Endometrial microvascular endothelial cells (primary cell): ENCODE measurements at regions not wholly inside any gene's neighbourhood (a gene's known extent, or its start where the extent isn't known, plus 50 kb on each side); places are given as distances from the start of the nearest gene placed in this dataset.
"Not testable (repeated sequence)": the region's sequence is repeated elsewhere in the genome, so short reads cannot be mapped to it uniquely, and the experiment has no call there.

Source experiments
- in situ Hi-C: cut with HindIII; loops from 2 replicates; pipeline ENCODE4 v1.10.0; 2017; ENCODE audit warnings: low sequenced_read_pairs, low pct_unique_long_range_greater_than_20kb; ENCODE audit errors: inconsistent ontology term

- in situ Hi-C loops, result no loop called here
These were observed 197.5 kb downstream of the NPR3 start for GRCh38 chr5:32908641-32909040.

DNA sequence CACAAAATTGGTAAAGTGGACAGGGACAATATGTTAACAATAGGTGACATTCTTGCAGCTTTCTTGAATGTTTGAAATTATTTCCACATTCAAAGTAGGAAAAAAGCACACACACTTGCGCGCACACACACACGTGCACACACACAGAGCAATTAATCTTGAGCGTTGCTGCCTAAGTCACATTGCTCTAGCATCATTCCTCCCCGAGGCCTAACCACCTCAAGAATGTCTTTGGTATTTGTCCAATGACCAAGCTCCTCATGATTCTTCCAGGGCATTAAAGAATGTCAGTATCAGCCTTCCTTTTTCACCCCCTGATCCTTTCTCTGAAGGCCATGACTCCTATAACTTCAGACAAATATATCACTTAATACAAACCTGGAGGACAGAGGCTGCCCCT lies 198.1 kb downstream of the NPR3 start:
- in situ Hi-C loops, result no loop called here

GRCh38 chr5:32916648-32917047 lies 205.5 kb downstream of the NPR3 start:
- in situ Hi-C loops, result no loop called here

GRCh38 chr5:32928761-32929160 lies 217.6 kb downstream of the NPR3 start:
- in situ Hi-C loops, result no loop called here

GRCh38 chr5:32931438-32931837 lies 220.3 kb downstream of the NPR3 start:
- in situ Hi-C loops, result not testable (repeated sequence)

DNA sequence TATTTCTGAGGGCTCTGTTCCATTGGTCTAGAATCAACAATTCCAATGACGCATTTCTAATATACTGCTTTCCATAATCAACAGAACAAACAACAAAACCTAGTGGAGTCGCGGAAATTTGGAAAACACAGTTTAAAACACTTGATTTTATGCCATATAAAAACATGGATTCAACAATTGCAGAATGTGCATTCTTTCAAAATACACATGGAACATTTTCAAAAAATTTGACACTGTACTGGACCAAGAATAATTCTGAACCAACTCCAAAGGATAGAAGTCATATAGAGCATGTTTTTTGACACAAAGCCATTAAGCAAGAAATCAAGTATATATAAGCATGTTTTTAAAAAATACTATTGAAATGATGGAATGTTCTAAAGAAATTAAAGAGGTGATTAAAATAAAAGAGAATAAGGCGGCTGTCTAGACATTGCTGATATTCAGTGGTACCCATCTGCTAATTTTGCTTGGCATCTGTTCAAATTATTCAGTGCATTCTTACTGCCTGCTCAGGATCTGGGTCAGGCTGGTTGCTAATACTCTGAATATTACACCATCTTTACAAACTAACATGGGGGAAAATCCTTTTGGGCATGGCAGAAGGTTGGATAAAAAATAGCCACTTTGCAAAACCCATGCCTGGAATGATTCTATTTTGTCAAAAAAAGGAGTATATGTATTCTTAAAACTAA lies 221.3 kb downstream of the NPR3 start:
- in situ Hi-C loops, result no loop called here

DNA sequence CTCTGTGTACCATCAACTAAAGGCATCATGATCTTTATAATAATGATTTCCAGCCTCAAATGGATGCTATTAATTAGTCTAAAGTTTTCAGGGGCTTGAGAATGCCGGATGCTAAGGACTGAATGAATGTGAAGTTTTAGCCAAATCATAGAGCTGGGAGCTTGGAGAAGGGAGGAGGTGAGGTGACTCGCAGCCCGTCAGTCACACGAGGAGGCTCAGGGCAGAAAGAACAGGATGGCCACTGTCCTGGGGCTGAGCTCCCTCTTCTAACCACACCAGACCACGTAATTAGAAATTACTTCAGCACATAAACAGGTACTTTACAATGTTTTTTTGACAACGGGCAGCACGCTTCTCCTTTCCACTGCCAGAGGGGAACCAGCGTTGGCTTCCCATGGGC lies 222.6 kb downstream of the NPR3 start:
- in situ Hi-C loops, result no loop called here

DNA sequence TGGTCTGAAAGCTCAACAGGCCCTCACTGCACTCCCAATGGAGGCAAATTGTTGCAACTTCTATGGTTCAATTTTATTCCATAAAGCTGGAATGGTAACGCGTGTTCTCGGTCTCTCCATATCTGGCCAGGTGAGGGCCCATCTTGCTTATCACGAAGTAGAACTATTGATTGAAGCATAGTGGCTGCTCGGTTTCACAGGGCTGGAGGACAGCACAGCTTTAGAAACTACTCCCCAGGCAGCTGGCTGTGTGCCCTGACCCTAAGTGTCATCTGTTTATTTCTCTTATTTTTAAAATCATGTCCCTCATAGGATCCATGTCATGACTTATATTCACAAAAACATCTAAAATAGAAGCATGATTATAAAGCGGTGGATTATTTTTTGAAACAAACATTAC lies 223.4 kb downstream of the NPR3 start:
- in situ Hi-C loops, result no loop called here

GRCh38 chr5:32935283-32935682 lies 224.2 kb downstream of the NPR3 start:
- in situ Hi-C loops, result no loop called here

- in situ Hi-C loops, result no loop called here
These were observed 225.2 kb downstream of the NPR3 start for GRCh38 chr5:32936329-32936728.

GRCh38 chr5:32942225-32942989 lies 231.3 kb downstream of the NPR3 start:
- in situ Hi-C loops, result no loop called here

DNA sequence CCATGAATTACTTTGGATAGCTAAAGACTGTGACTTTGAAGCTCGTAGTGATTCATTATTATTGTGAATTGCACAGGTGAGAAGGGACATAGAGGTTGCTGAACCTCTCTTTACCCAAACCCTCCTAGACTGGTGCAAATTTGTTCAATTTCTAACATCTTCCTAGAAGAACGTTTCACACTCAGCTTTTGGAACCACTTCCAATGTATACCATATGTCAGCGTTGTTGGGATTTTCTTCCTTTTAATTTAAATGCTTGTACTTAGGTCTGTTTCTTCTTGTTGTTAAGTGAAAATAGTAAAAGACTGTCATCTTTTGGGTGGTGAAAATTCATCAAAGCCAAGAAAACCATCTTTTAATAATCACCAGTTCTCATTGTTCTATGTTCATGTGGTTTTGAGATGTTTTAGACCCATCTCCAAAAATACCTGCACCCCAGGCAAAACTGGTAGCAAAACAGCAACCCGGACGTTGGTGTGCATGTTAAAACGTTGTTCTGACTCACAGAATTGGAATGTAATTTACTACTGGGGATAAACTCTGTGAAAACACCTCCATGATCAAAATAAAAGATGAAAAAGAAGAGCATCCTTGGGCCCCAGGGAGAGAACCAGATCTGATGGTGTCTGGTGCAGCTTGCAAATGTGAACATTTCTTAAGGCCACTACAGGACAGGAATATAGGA lies 238.3 kb downstream of the NPR3 start:
- in situ Hi-C loops, result no loop called here

GRCh38 chr5:32951003-32951402 lies 239.9 kb downstream of the NPR3 start:
- in situ Hi-C loops, result no loop called here

GRCh38 chr5:32951878-32952277 lies 240.8 kb downstream of the NPR3 start:
- in situ Hi-C loops, result no loop called here

DNA sequence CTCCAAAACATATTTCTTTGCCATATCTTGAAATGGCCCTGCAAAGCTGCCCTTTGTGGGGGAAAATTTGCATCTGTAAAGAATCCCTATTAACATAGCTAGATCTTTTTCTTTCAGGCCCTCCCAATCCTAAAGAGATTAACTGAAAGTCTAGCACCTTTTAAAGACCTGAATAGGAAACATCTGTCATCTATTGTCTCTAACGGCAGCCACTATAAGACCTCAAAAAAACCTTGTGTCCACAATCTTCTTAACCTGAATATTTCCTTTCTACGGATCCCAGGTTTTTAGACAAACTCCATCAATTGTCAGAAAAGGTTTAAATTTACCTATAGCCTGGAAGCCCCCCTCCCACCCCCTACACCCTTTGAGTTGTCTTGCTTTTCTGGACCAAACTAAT lies 241.3 kb downstream of the NPR3 start:
- in situ Hi-C loops, result not testable (repeated sequence)

DNA sequence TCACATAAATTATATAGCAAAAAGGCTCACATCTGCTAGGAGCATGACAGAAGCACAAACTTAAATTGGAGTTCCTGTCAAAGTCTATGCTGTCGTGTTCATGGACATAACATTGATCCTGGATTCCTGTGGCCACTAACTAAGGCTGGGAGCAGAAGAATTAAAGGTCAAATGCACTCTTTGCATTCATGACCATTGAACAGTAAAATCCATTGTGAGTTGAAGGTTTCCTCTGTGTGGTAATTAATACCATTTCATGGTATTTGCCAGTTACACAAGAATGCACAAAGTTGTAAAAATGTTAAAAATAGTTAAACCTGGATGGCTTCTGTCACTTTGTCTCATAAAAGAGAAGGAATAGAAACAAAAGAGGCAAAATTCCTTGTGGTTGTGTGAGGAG lies 242.6 kb downstream of the NPR3 start:
- in situ Hi-C loops, result no loop called here

DNA sequence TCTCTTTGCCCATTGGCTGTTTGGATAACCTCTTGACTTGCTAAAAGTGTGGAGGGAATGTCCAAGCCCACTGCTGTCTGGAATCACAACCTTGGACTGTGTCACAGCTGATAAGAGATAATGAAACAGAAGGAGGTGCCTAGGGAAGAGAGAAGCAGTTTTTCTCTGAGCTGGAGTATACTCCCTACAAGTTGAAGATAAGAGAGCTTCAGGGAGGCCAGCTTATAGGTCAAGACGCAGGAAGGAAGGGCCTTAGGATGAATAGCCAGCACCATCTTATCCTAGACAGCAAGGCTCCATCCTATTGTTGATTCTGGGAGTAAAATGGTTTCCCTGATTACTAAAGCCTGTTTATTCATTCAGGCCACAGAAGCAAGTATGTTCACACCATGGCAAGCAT lies 244.7 kb downstream of the NPR3 start:
- in situ Hi-C loops, result no loop called here

- in situ Hi-C loops, result no loop called here
These were observed 249.4 kb downstream of the NPR3 start for GRCh38 chr5:32960340-32961058.

- in situ Hi-C loops, result no loop called here
These were observed 249.9 kb downstream of the NPR3 start for GRCh38 chr5:32961059-32961415.

- in situ Hi-C loops, result no loop called here
These were observed 253.1 kb downstream of the NPR3 start for GRCh38 chr5:32964261-32964660.
